Fibroblast of upper back skin (primary cell): ENCODE measurements at regions not wholly inside any gene's neighbourhood (a gene's known extent, or its start where the extent isn't known, plus 50 kb on each side); places are given as distances from the start of the nearest gene placed in this dataset.
"Not testable (repeated sequence)": the region's sequence is repeated elsewhere in the genome, so short reads cannot be mapped to it uniquely, and the experiment has no call there.

Experiments used
- DNase-seq: peaks from one replicate; pipeline ENCODE4 v3.0.0-alpha.2; 2013

GRCh38 chr4:138487230-138487629 lies 245.1 kb upstream of the SLC7A11 start:
- no peak for DNase-seq

GRCh38 chr4:138485498-138485897 lies 243.3 kb upstream of the SLC7A11 start:
- DNase-seq = no peak

- no peak for DNase-seq
These were observed 233.0 kb upstream of the SLC7A11 start for GRCh38 chr4:138475116-138475515.

- DNase-seq = no peak
These were observed 231.2 kb upstream of the SLC7A11 start for GRCh38 chr4:138473339-138473738.

- DNase-seq = no peak
These were observed 218.6 kb upstream of the SLC7A11 start for GRCh38 chr4:138460477-138461414.

GRCh38 chr4:138458751-138459150 lies 216.6 kb upstream of the SLC7A11 start:
- DNase-seq = no peak

GRCh38 chr4:138456349-138456748 lies 214.2 kb upstream of the SLC7A11 start:
- DNase-seq = not testable (repeated sequence)

GRCh38 chr4:138455097-138455496 lies 212.9 kb upstream of the SLC7A11 start:
- DNase-seq = no peak

GRCh38 chr4:138452826-138453225 lies 210.7 kb upstream of the SLC7A11 start:
- no peak for DNase-seq

- no peak for DNase-seq
These were observed 209.1 kb upstream of the SLC7A11 start for GRCh38 chr4:138451276-138451663.

- DNase-seq = no peak
These were observed 208.6 kb upstream of the SLC7A11 start for GRCh38 chr4:138450546-138451275.

GRCh38 chr4:138449938-138450337 lies 207.8 kb upstream of the SLC7A11 start:
- DNase-seq = no peak

- peak; percentile 14 for DNase-seq
These were observed 206.0 kb upstream of the SLC7A11 start for GRCh38 chr4:138448169-138448568.

GRCh38 chr4:138446456-138446855 lies 204.3 kb upstream of the SLC7A11 start:
- DNase-seq = no peak

GRCh38 chr4:138445098-138445497 lies 202.9 kb upstream of the SLC7A11 start:
- DNase-seq = peak; percentile 87

- no peak for DNase-seq
These were observed 202.1 kb upstream of the SLC7A11 start for GRCh38 chr4:138444260-138444659.

GRCh38 chr4:138439143-138439581 lies 197.0 kb upstream of the SLC7A11 start:
- peak; percentile 42 for DNase-seq

- peak; percentile 2 for DNase-seq
These were observed 196.5 kb upstream of the SLC7A11 start for GRCh38 chr4:138438608-138439007.

- DNase-seq = no peak
These were observed 195.2 kb upstream of the SLC7A11 start for GRCh38 chr4:138437263-138437851.

GRCh38 chr4:138435733-138436132 lies 193.6 kb upstream of the SLC7A11 start:
- not testable (repeated sequence) for DNase-seq

- not testable (repeated sequence) for DNase-seq
These were observed 192.9 kb upstream of the SLC7A11 start for GRCh38 chr4:138435046-138435445.

GRCh38 chr4:138428611-138429010 lies 186.5 kb upstream of the SLC7A11 start:
- DNase-seq = no peak

GRCh38 chr4:138426786-138427185 lies 184.6 kb upstream of the SLC7A11 start:
- DNase-seq = no peak

- DNase-seq = no peak
These were observed 178.3 kb upstream of the SLC7A11 start for GRCh38 chr4:138420471-138420870.
